Suppressor macrophage treated with lipopolysaccharide for 1 hour (primary cell): ENCODE measurements at regions not wholly inside any gene's neighbourhood (a gene's known extent, or its start where the extent isn't known, plus 50 kb on each side); places are given as distances from the start of the nearest gene placed in this dataset.
"Not testable (repeated sequence)": the region's sequence is repeated elsewhere in the genome, so short reads cannot be mapped to it uniquely, and the experiment has no call there.

Experiments used
- DNase-seq, 3 donors: peaks; one replicate each; pipeline ENCODE4 v3.0.0-alpha.2; 2020 to 2022

- DNase-seq: peak in 1 of 3 donors; percentile 10
These were observed 143.8 kb downstream of the FGF1 start for GRCh38 chr5:142542078-142542477.

- no peak for DNase-seq
These were observed 144.9 kb downstream of the FGF1 start for GRCh38 chr5:142540922-142541422.

- DNase-seq: no peak
These were observed 146.6 kb downstream of the FGF1 start for GRCh38 chr5:142539154-142539740.

- peak; percentile 11 to 55 (median 27) for DNase-seq
These were observed 148.0 kb downstream of the FGF1 start for GRCh38 chr5:142537938-142538337.

- DNase-seq: no peak
These were observed 153.1 kb downstream of the FGF1 start for GRCh38 chr5:142532781-142533176.

GRCh38 chr5:142531977-142532780, 153.7 kb downstream of the FGF1 start:
- DNase-seq: no peak

GRCh38 chr5:142530904-142531303, 155.0 kb downstream of the FGF1 start:
- DNase-seq: no peak

GRCh38 chr5:142529626-142530278, 156.1 kb downstream of the FGF1 start:
- DNase-seq: peak in 1 of 3 donors; percentile 26

- DNase-seq: peak; percentile 29 to 44 (median 42)
These were observed 158.1 kb downstream of the FGF1 start for GRCh38 chr5:142527664-142528295.

GRCh38 chr5:142527234-142527633, 158.7 kb downstream of the FGF1 start:
- no peak for DNase-seq

- DNase-seq: no peak
These were observed 162.9 kb downstream of the FGF1 start for GRCh38 chr5:142522983-142523382.

- no peak for DNase-seq
These were observed 164.2 kb downstream of the FGF1 start for GRCh38 chr5:142521706-142522105.

GRCh38 chr5:142520885-142521284, 165.0 kb downstream of the FGF1 start:
- DNase-seq: no peak

GRCh38 chr5:142519913-142520312, 166.0 kb downstream of the FGF1 start:
- not testable (repeated sequence) for DNase-seq

- DNase-seq: no peak
These were observed 168.1 kb downstream of the FGF1 start for GRCh38 chr5:142517840-142518239.

- DNase-seq: no peak
These were observed 169.2 kb downstream of the FGF1 start for GRCh38 chr5:142516732-142517131.

- no peak for DNase-seq
These were observed 170.9 kb downstream of the FGF1 start for GRCh38 chr5:142515036-142515435.

- no peak for DNase-seq
These were observed 171.7 kb downstream of the FGF1 start for GRCh38 chr5:142514196-142514595.

- no peak for DNase-seq
These were observed 173.5 kb downstream of the FGF1 start for GRCh38 chr5:142512043-142513042.

GRCh38 chr5:142511358-142511757, 174.5 kb downstream of the FGF1 start:
- no peak for DNase-seq

- no peak for DNase-seq
These were observed 176.9 kb downstream of the FGF1 start for GRCh38 chr5:142509026-142509425.

- DNase-seq: no peak
These were observed 177.3 kb downstream of the FGF1 start for GRCh38 chr5:142508591-142508990.
